IMR-90 (cell line): ENCODE measurements at regions not wholly inside any gene's neighbourhood (a gene's known extent, or its start where the extent isn't known, plus 50 kb on each side); places are given as distances from the start of the nearest gene placed in this dataset.

Experiments
- CEBPB ChIP-seq: IDR thresholded peaks from 2 replicates; pipeline ENCODE4 v1.6.1; 2012; ENCODE audit warnings: low read depth, low read length, improper control_type of control experiment
- CTCF ChIP-seq: conservative IDR thresholded peaks from 2 replicates; pipeline ENCODE4 v1.5.1; 2012; ENCODE audit warnings: mild to moderate bottlenecking, low read depth, low read length, improper control_type of control experiment
- FOS ChIP-seq: fragments of 150-350 bp; IDR thresholded peaks from 2 replicates; pipeline ENCODE4 v1.6.1; 2016; ENCODE audit warnings: low read depth, low read length
- POLR2A ChIP-seq: IDR thresholded peaks from 2 replicates; pipeline ENCODE4 v1.6.1; 2012; ENCODE audit warnings: mild to moderate bottlenecking, low read depth, low read length
- RAD21 ChIP-seq: IDR thresholded peaks from 2 replicates; pipeline ENCODE4 v1.6.1; 2012; ENCODE audit warnings: low read length, improper control_type of control experiment
- SMC3 ChIP-seq: fragments of 150-350 bp; IDR thresholded peaks from 2 replicates; pipeline ENCODE4 v1.6.1; 2016; ENCODE audit warnings: low read depth, mild to moderate bottlenecking, antibody characterized with exemption, low read length, moderate library complexity

- no peak for TF ChIP-seq POLR2A
- TF ChIP-seq CTCF, result no peak
- no peak for TF ChIP-seq RAD21
- TF ChIP-seq FOS, result no peak
- TF ChIP-seq CEBPB, result no peak
- no peak for TF ChIP-seq SMC3
These were observed 460.7 kb downstream of the IGSF11 start for GRCh38 chr3:118573912-118574311.
